Heart left ventricle (tissue), 16 donors: ENCODE measurements at regions not wholly inside any gene's neighbourhood (a gene's known extent, or its start where the extent isn't known, plus 50 kb on each side); places are given as distances from the start of the nearest gene placed in this dataset.

Experiments used
- ATAC-seq, 4 donors: fragments of 200-7000 bp; cut with Tn5 transposase; one replicate each; pipeline ENCODE4 v1.9.1; 2020 to 2022; ENCODE audit warnings: moderate library complexity in 4 of 4, mild to moderate bottlenecking in 3 of 4, moderate number of reproducible peaks in 1 of 4
- DNase-seq, 5 donors: peaks; one replicate each; pipeline ENCODE4 v3.0.0-alpha.2; 2020
- H3K27ac ChIP-seq, 12 donors: fragments of 200-600 bp; sonication (generic) in 4 of 12; one replicate each; pipeline versions ENCODE4 v1.5.0 to v1.8.0; 2016 to 2022; ENCODE audit warnings: mild to moderate bottlenecking in 2 of 12
- H3K27me3 ChIP-seq, 9 donors: fragments of 200-600 bp; sonication (generic) in 2 of 9; one replicate each; pipeline versions ENCODE4 v1.5.1 to v1.8.0; 2016 to 2022; ENCODE audit warnings: mild to moderate bottlenecking in 3 of 9
- H3K36me3 ChIP-seq, 9 donors: fragments of 200-600 bp; sonication (generic) in 2 of 9; one replicate each; pipeline versions ENCODE4 v1.5.0 to v1.8.0; 2018 to 2022; ENCODE audit warnings: mild to moderate bottlenecking in 2 of 9
- H3K4me1 ChIP-seq, 12 donors: fragments of 200-600 bp; sonication (generic) in 4 of 12; one replicate each; pipeline versions ENCODE4 v1.5.0 to v1.8.0; 2016 to 2022; ENCODE audit warnings: mild to moderate bottlenecking in 3 of 12
- H3K4me3 ChIP-seq, 12 donors: fragments of 200-600 bp; sonication (generic) in 4 of 12; one replicate each; pipeline versions ENCODE4 v1.5.0 to v1.8.0; 2017 to 2022; ENCODE audit warnings: mild to moderate bottlenecking in 9 of 12, moderate library complexity in 4 of 12
- H3K9me3 ChIP-seq, 12 donors: fragments of 200-600 bp; sonication (generic) in 4 of 12; one replicate each; pipeline versions ENCODE4 v1.5.0 to v1.8.0; 2016 to 2022; ENCODE audit warnings: mild to moderate bottlenecking in 1 of 12
- CTCF ChIP-seq, 12 donors: fragments of 200-600 bp; sonication (generic) in 4 of 12; IDR thresholded peaks; one replicate each; pipeline versions ENCODE4 v1.5.0 to v1.8.0; 2018 to 2022; ENCODE audit warnings: antibody characterized with exemption in 12 of 12, mild to moderate bottlenecking in 5 of 12
- POLR2A ChIP-seq, 2 donors: fragments of 450-650 bp; IDR thresholded peaks; one replicate each; pipeline ENCODE4 v1.6.1; 2017; ENCODE audit warnings: antibody characterized with exemption in 2 of 2, mild to moderate bottlenecking in 2 of 2, moderate library complexity in 2 of 2
- WGBS, 4 donors: extraction: QIAGEN DNeasy Blood & Tissue Kit in 2 of 4; methylation state at CpG; one replicate each; pipeline versions ENCODE4 v1.1.5 to v1.1.7; 2013 to 2018; 5-methylcytosine and 5-hydroxymethylcytosine counted together
- intact Hi-C, 10 donors: fragments of 100-400 bp; cut with DNase I; formaldehyde crosslinking; loops; one replicate each; pipeline versions ENCODE4 v1.11.1 to v1.14.2; 2022
- donor health status: ischemic (EF 13 %, LVEDD 7.1; RV severe dilation, severe dysfunction).
- donor health status: healthy with polysubstance abuse.
- donor health status: DM: no; HTN: yes; CAD: no.
- donor health status: DM: no; HTN: no; CAD: no.
- donor health status: ischemic (EF 25% LVEDD 6.9; RV normal size, moderate dysfunction).
- donor health status: ischemic (EF 25% LVEDD 5.7; RV mildly dilated, moderate dysfunction).
- donor health status: healthy.
- donor health status: DM: yes; HTN: yes; CAD: no.
- donor health status: ischemic (EF 35%, LVEDD 5.7; RV mildly dilated, moderate dysfunction).
- donor health status: nonischemic (EF 11% LVEDD 7.7; RV severe dilation, severe dysfunction).
- donor health status: DM: yes; HTN: yes; CAD: no.
- donor health status: PGD.
- donor health status: ischemic (EF 29% LVEDD 5.4; RV normal size, mild dysfunction).
- donor health status: nonischemic (EF 23%, LVEDD 6.1; RV moderate dilation, normal function).

- 85 to 98% (median 93%) methylated on average over 1 of the region's 1 CpG for WGBS, 4 donors
- peaks cover 0 to 4% (median 0%) of the 10 kb centered on the region in 12 donors for H3K9me3 ChIP-seq
- no peaks in the 10 kb centered on the region for H3K27me3 ChIP-seq
- H3K4me1 ChIP-seq: peaks cover 0 to 12% (median 8%) of the 10 kb centered on the region in 12 donors
- no peaks in the 10 kb centered on the region for H3K36me3 ChIP-seq
- DNase-seq (no peak), ATAC-seq (no peak)
- no peak overlapping the region for H3K4me3 ChIP-seq
- intact Hi-C loops: no loop called here
- TF ChIP-seq CTCF (IDR thresholded peaks at IDR 0.05): no peak
- no peak for TF ChIP-seq POLR2A (IDR thresholded peaks at IDR 0.05)
- H3K27ac ChIP-seq: no peak overlapping the region
These were observed 281.6 kb downstream of the MBNL1 start for GRCh38 chr3:152550284-152550683.

GRCh38 chr3:152554980-152555379 lies 280.0 kb upstream of the P2RY1 start:
- WGBS, 4 donors: 21 to 38% (median 26%) methylated on average over 3 of the region's 3 CpGs
- H3K27ac ChIP-seq: peak overlapping the region; percentile 48 to 90 (median 82)

GRCh38 chr3:152555666-152556291 lies 279.2 kb upstream of the P2RY1 start:
- WGBS, 4 donors: 90 to 99% (median 91%) methylated on average over 6 of the region's 6 CpGs
- Histone ChIP-seq H3K27ac (peak overlapping the region; percentile 71 to 90 (median 82)), H3K36me3 (no peaks in the 10 kb centered on the region), H3K4me3 (no peak overlapping the region), H3K4me1 (peaks cover 2 to 51% (median 38%) of the 10 kb centered on the region in 12 donors), H3K9me3 (peaks cover 0 to 5% (median 0%) of the 10 kb centered on the region in 12 donors), H3K27me3 (no peaks in the 10 kb centered on the region)
- intact Hi-C loops: loop anchor here in 1 of 10 donors (2.0 kb wide), 1 partner anchor 41 kb away; no protein-coding TSS in a partner anchor
- DNase-seq (no peak), ATAC-seq (no peak)
- TF ChIP-seq CTCF (IDR thresholded peaks at IDR 0.05): no peak
- TF ChIP-seq POLR2A (IDR thresholded peaks at IDR 0.05): no peak

More at GRCh38 chr3:152554980-152555379, 280.0 kb upstream of the P2RY1 start:
- H3K27me3 ChIP-seq: no peaks in the 10 kb centered on the region
- peaks cover 0 to under 1% (median 0%) of the 10 kb centered on the region in 12 donors for H3K9me3 ChIP-seq
- peak; percentile 62 to 85 (median 76) for ATAC-seq
- intact Hi-C loops: no loop called here
- peak in 4 of 5 donors; percentile 29 to 39 (median 32) for DNase-seq
- no peak overlapping the region for H3K4me3 ChIP-seq
- peaks cover 2 to 51% (median 38%) of the 10 kb centered on the region in 12 donors for H3K4me1 ChIP-seq
- H3K36me3 ChIP-seq: no peaks in the 10 kb centered on the region
- TF ChIP-seq POLR2A (IDR thresholded peaks at IDR 0.05): no peak
- TF ChIP-seq CTCF (IDR thresholded peaks at IDR 0.05): no peak

- no peaks in the 10 kb centered on the region for H3K27me3 ChIP-seq
- H3K4me1 ChIP-seq: peaks cover 2 to 51% (median 38%) of the 10 kb centered on the region in 12 donors
- TF ChIP-seq POLR2A (IDR thresholded peaks at IDR 0.05): no peak
- no peak for TF ChIP-seq CTCF (IDR thresholded peaks at IDR 0.05)
- peak overlapping the region; percentile 71 to 90 (median 82) for H3K27ac ChIP-seq
- peak; percentile 81 to 94 (median 93) for ATAC-seq
- H3K4me3 ChIP-seq: no peak overlapping the region
- peaks cover 0 to 5% (median 0%) of the 10 kb centered on the region in 12 donors for H3K9me3 ChIP-seq
- intact Hi-C loops: loop anchor here in 1 of 10 donors (2.0 kb wide), 1 partner anchor 40 kb away; no protein-coding TSS in a partner anchor
- DNase-seq: peak in 4 of 5 donors; percentile 39 to 62 (median 46)
- no peaks in the 10 kb centered on the region for H3K36me3 ChIP-seq
These were observed 278.1 kb upstream of the P2RY1 start for GRCh38 chr3:152556731-152557254.
